RWPE2 (cell line): ENCODE measurements at regions not wholly inside any gene's neighbourhood (a gene's known extent, or its start where the extent isn't known, plus 50 kb on each side); places are given as distances from the start of the nearest gene placed in this dataset.
A peak's percentile ranks its signal among the peaks of the same experiment; 100 is the strongest.

Source experiments
- ATAC-seq: fragments of 200-7000 bp; cut with Tn5 transposase; 3 replicates; pipeline ENCODE4 v1.9.1; 2021; ENCODE audit warnings: low read depth
- DNase-seq: peaks from one replicate; pipeline ENCODE4 v3.0.0-alpha.2; 2020; ENCODE audit warnings: low spot score
- H3K27ac ChIP-seq: fragments of 450-650 bp; 2 replicates; pipeline ENCODE4 v1.5.1; 2017; ENCODE audit warnings: mild to moderate bottlenecking; ENCODE audit not compliant: poor library complexity, severe bottlenecking
- H3K27me3 ChIP-seq: fragments of 250-450 bp; sonication (Bioruptor Pico); 2 replicates; pipeline ENCODE4 v1.5.1; 2021; ENCODE audit warnings: mild to moderate bottlenecking, moderate library complexity; ENCODE audit not compliant: insufficient read depth, poor library complexity, severe bottlenecking
- H3K36me3 ChIP-seq: fragments of 250-450 bp; sonication (Bioruptor Pico); 2 replicates; pipeline ENCODE4 v1.5.1; 2020; ENCODE audit warnings: low read depth, mild to moderate bottlenecking, moderate library complexity
- H3K4me1 ChIP-seq: fragments of 250-450 bp; sonication (Bioruptor Pico); 2 replicates; pipeline ENCODE4 v1.5.1; 2021; ENCODE audit warnings: mild to moderate bottlenecking, moderate library complexity; ENCODE audit not compliant: insufficient read depth, poor library complexity, severe bottlenecking
- H3K4me3 ChIP-seq: fragments of 250-450 bp; sonication (Bioruptor Pico); 2 replicates; pipeline ENCODE4 v1.5.1; 2021; ENCODE audit warnings: mild to moderate bottlenecking, moderate library complexity; ENCODE audit not compliant: severe bottlenecking
- H3K9me3 ChIP-seq: fragments of 250-450 bp; sonication (Bioruptor Pico); 2 replicates; pipeline ENCODE4 v1.5.1; 2021; ENCODE audit warnings: mild to moderate bottlenecking, moderate library complexity; ENCODE audit not compliant: severe bottlenecking
- TF ChIP-seq, protein P1 (sequence below): fragments of 450-650 bp; IDR thresholded peaks from one replicate; pipeline ENCODE4 v1.5.1; 2017; ENCODE audit warnings: mild to moderate bottlenecking, moderate library complexity; ENCODE audit not compliant: poor library complexity, severe bottlenecking

DNA sequence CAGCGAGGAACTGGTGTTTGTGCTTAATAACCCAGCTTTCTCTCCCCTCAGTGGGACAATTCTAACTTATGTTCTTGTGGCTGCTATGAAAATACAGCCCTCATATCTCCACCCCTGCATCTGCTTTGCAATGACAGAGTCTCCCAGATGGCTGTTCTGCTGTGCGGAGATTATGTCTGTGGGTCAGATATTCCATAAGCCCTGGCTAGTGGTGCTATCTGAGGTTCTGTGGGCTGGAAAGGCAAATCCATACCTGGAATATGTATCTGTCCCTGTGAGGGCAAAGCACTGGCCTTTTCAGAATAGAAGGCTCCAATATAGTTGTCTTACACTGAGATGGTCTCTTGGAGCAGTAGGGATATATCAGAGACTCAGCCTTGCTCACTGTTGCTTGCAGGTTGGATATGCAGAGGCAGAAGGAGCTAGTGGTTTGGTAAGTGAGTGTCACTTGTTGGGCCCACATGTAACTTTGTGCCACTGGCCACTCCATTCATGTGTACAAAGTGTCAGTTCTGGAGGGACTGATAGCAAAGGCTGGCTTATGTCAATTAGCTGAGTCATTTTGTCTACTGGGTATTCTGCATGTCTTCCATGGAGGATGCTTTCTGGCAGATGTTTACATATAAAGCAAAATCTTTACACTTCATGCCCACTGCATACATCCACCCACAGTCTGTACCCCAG lies 246.6 kb downstream of the FAM76B start:
- peaks cover 8% of the 10 kb centered on the region for H3K4me1 ChIP-seq
- no peak overlapping the region for H3K4me3 ChIP-seq
- H3K36me3 ChIP-seq: no peaks in the 10 kb centered on the region
- no peak overlapping the region for H3K27ac ChIP-seq
- TF ChIP-seq, protein P1, sequence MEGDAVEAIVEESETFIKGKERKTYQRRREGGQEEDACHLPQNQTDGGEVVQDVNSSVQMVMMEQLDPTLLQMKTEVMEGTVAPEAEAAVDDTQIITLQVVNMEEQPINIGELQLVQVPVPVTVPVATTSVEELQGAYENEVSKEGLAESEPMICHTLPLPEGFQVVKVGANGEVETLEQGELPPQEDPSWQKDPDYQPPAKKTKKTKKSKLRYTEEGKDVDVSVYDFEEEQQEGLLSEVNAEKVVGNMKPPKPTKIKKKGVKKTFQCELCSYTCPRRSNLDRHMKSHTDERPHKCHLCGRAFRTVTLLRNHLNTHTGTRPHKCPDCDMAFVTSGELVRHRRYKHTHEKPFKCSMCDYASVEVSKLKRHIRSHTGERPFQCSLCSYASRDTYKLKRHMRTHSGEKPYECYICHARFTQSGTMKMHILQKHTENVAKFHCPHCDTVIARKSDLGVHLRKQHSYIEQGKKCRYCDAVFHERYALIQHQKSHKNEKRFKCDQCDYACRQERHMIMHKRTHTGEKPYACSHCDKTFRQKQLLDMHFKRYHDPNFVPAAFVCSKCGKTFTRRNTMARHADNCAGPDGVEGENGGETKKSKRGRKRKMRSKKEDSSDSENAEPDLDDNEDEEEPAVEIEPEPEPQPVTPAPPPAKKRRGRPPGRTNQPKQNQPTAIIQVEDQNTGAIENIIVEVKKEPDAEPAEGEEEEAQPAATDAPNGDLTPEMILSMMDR: no peak
- DNase-seq (no peak), ATAC-seq (no peak)
- H3K27me3 ChIP-seq: no peaks in the 10 kb centered on the region
- H3K9me3 ChIP-seq: no peaks in the 10 kb centered on the region

DNA sequence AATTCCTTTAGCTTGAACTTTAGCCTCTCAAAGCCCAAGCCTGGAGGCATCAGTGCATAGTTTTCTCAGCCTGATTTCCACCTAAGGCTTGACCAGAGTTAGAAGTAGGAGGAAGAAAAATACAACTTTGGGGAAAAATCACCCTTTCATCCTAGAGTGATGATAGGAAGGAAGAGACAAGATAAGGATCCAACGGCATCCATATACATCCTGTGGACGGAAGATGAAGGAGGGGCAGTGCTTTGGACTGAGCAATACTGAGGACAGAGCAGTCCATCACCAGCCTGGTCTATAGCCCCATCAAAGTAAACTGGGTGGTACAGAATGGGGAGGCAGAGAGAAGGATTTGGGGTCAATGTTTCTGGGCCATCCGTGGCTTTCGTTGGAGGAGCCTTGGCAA lies 247.9 kb downstream of the FAM76B start:
- Histone ChIP-seq H3K9me3 (no peaks in the 10 kb centered on the region), H3K4me1 (peaks cover 8% of the 10 kb centered on the region), H3K27me3 (no peaks in the 10 kb centered on the region), H3K36me3 (no peaks in the 10 kb centered on the region), H3K27ac (no peak overlapping the region), H3K4me3 (no peak overlapping the region)
- no peak for ATAC-seq
- TF ChIP-seq, protein P1: no peak
- no peak for DNase-seq

DNA sequence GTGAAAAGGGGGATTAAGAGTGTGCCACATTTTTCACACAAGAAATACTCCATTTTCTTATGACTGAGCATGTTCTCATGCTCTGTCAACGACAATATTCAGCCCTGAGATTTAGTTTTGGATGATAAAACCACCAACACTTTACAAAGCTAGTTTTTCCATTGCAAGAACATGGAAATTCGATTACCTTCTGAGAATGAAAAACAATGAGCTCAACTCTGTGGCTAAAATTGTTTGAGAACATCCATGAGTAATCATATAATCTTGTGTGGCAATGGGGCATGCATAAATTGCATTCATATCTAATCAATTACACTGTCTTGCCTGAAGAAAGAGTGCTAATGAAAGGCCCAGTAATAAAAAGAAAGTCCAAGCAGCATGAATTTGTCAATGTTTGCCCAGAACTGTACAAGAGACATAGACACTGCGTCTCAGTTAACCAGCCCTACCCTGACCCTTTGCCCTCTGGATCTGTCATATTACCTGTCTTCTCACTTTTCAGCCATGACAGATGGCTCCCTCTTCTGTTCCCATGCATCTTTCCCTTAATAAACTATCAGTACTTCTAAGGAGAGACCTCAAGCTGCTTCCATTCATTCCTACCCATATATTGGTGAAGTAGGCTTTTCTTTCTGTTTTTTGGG lies 253.4 kb downstream of the FAM76B start:
- H3K9me3 ChIP-seq: no peaks in the 10 kb centered on the region
- no peaks in the 10 kb centered on the region for H3K36me3 ChIP-seq
- ATAC-seq (0 out of 3 replicates have a peak, but pooled peaks have one; percentile 27), DNase-seq (no peak)
- no peaks in the 10 kb centered on the region for H3K4me1 ChIP-seq
- TF ChIP-seq, protein P1: no peak
- no peak overlapping the region for H3K4me3 ChIP-seq
- H3K27me3 ChIP-seq: no peaks in the 10 kb centered on the region
- no peak overlapping the region for H3K27ac ChIP-seq

DNA sequence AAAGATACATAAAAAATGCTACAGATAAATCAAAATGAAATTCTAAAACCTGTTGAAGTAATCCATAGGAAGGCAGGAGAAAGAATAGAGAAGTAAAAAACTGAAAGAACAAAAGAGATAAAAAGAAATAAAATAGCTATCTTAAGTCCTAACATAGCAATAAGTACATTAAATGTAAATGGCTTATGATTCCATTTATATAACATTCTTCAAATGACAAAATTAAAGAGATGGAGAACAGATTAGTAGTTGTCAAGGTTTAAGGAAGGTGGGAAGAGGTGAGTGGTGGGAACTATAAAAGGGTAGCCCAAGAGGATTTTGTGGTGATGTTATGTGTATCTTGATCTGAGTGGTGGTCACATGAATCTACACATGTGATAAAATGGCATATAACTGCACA lies 254.8 kb downstream of the FAM76B start:
- Histone ChIP-seq H3K27me3 (no peaks in the 10 kb centered on the region), H3K4me1 (no peaks in the 10 kb centered on the region), H3K27ac (no peak overlapping the region), H3K4me3 (no peak overlapping the region), H3K9me3 (no peaks in the 10 kb centered on the region), H3K36me3 (no peaks in the 10 kb centered on the region)
- TF ChIP-seq, protein P1: no peak
- ATAC-seq (no peak), DNase-seq (no peak)

DNA sequence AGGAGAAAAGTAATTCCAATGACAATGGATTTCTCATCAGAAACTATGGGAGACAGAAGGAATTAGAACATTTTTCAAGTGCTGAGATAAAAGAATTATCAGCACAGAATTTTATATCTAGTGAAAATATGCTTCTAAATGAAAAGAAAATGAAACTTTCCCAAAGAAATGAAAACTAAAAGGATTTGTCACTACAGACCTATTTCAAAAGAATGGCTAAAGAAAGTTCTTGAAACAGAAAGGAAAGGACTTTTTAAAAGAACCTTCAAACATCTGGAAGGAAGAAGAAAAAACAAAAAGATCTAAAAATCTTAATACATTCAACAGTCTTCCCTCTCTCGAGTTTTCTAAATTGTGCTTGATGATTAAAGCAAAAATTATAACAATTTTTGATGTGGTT lies 255.4 kb downstream of the FAM76B start:
- Histone ChIP-seq H3K9me3 (no peaks in the 10 kb centered on the region), H3K27me3 (no peaks in the 10 kb centered on the region), H3K27ac (no peak overlapping the region), H3K4me1 (no peaks in the 10 kb centered on the region), H3K36me3 (no peaks in the 10 kb centered on the region), H3K4me3 (no peak overlapping the region)
- ATAC-seq: no peak
- TF ChIP-seq, protein P1: no peak
- DNase-seq: no peak
